ENCODE measurements at regions not wholly inside any gene's neighbourhood (a gene's known extent, or its start where the extent isn't known, plus 50 kb on each side); places are given as distances from the start of the nearest gene placed in this dataset.

- no peak for ATAC-seq
- H3K4me3 Mint-ChIP-seq: no peak overlapping the region
- H3K4me1 Mint-ChIP-seq: no peaks in the 10 kb centered on the region
- peaks cover 10% of the 10 kb centered on the region for H3K9me3 Mint-ChIP-seq
- H3K27ac Mint-ChIP-seq: no peak overlapping the region
- H3K27me3 Mint-ChIP-seq: no peaks in the 10 kb centered on the region
- H3K36me3 Mint-ChIP-seq: no peaks in the 10 kb centered on the region
Observed at GRCh38 chr6:23435798-23436197, 690.2 kb upstream of the NRSN1 start.

- H3K27ac Mint-ChIP-seq: no peak overlapping the region
- no peak overlapping the region for H3K4me3 Mint-ChIP-seq
- no peak for ATAC-seq
- H3K27me3 Mint-ChIP-seq: no peaks in the 10 kb centered on the region
- no peaks in the 10 kb centered on the region for H3K4me1 Mint-ChIP-seq
- H3K36me3 Mint-ChIP-seq: no peaks in the 10 kb centered on the region
- peaks cover 6% of the 10 kb centered on the region for H3K9me3 Mint-ChIP-seq
Observed at GRCh38 chr6:23441808-23442461, 684.1 kb upstream of the NRSN1 start.

- ATAC-seq: no peak
- Mint-ChIP-seq H3K36me3 (no peaks in the 10 kb centered on the region), H3K4me3 (no peak overlapping the region), H3K27me3 (no peaks in the 10 kb centered on the region), H3K4me1 (no peaks in the 10 kb centered on the region), H3K27ac (no peak overlapping the region), H3K9me3 (peaks cover 4% of the 10 kb centered on the region)
Observed at GRCh38 chr6:23445157-23445710, 680.8 kb upstream of the NRSN1 start.

DNA sequence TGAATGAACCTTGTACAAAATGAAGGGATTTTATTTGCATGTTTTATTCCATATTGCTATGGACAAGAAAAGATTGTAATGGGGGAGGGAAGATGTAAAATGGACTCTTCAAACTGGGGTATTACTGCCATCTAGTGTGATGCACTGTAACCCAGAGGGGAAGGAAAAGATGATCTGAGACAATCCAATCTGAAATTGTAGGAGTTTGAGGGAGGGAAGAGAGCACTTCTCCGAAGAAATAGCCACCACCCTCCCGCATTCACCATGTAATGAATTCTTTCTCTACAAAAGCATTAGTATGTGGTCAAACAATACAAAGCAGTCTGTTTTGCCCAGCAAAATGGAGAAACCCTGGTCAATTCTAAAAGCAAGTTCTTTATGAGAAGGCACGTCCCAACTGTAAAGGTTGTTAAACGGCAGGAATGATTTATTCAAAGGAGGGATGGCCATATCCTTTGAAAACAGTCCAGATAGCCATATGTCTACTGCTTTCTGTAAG is 679.5 kb upstream of the NRSN1 start:
- Mint-ChIP-seq H3K27ac (no peak overlapping the region), H3K36me3 (no peaks in the 10 kb centered on the region), H3K4me1 (no peaks in the 10 kb centered on the region), H3K9me3 (peaks cover 2% of the 10 kb centered on the region), H3K4me3 (no peak overlapping the region), H3K27me3 (no peaks in the 10 kb centered on the region)
- ATAC-seq: no peak

DNA sequence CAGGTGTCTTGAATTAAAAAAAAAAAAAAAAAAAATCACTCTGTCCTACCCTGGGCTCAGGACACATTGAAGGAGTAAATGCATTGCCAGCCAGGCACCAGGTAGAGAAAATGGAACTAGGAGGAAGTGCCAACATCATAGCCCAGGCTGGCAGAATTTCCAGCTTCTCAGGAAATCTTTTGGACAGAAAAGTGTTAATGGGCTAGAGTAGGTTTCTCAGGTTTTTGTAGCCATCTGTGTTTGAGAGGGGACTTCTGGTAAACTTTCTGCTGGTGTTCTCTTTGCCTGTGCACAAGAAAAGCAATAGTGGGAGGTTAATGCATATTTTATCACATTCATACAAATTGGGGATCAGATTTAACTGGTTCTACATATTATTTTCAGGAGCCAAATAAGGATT is 678.3 kb upstream of the NRSN1 start:
- Mint-ChIP-seq H3K36me3 (no peaks in the 10 kb centered on the region), H3K27ac (no peak overlapping the region), H3K9me3 (peaks cover 10% of the 10 kb centered on the region), H3K27me3 (no peaks in the 10 kb centered on the region), H3K4me1 (no peaks in the 10 kb centered on the region), H3K4me3 (no peak overlapping the region)
- no peak for ATAC-seq

DNA sequence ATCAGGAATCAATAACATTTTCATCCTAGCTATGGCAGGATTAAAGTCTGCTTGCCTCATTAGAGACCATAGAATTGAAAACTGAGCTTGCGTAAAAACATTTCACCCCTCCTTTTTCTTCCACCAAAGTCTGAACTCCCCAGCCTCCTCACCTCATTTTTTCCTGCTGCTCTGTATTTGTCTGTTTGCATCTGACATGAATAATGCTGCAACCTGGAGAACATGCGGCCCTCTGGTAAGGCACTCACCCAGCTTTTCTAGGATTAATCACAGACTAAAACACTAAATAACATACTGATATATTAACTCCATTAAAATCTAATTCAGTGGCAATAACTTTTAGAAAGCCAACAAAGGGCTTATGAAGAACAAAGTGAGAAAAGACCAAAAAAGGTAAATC is 677.7 kb upstream of the NRSN1 start:
- H3K4me1 Mint-ChIP-seq: no peaks in the 10 kb centered on the region
- no peak for ATAC-seq
- H3K4me3 Mint-ChIP-seq: no peak overlapping the region
- no peaks in the 10 kb centered on the region for H3K27me3 Mint-ChIP-seq
- no peaks in the 10 kb centered on the region for H3K36me3 Mint-ChIP-seq
- H3K27ac Mint-ChIP-seq: no peak overlapping the region
- peaks cover 11% of the 10 kb centered on the region for H3K9me3 Mint-ChIP-seq

DNA sequence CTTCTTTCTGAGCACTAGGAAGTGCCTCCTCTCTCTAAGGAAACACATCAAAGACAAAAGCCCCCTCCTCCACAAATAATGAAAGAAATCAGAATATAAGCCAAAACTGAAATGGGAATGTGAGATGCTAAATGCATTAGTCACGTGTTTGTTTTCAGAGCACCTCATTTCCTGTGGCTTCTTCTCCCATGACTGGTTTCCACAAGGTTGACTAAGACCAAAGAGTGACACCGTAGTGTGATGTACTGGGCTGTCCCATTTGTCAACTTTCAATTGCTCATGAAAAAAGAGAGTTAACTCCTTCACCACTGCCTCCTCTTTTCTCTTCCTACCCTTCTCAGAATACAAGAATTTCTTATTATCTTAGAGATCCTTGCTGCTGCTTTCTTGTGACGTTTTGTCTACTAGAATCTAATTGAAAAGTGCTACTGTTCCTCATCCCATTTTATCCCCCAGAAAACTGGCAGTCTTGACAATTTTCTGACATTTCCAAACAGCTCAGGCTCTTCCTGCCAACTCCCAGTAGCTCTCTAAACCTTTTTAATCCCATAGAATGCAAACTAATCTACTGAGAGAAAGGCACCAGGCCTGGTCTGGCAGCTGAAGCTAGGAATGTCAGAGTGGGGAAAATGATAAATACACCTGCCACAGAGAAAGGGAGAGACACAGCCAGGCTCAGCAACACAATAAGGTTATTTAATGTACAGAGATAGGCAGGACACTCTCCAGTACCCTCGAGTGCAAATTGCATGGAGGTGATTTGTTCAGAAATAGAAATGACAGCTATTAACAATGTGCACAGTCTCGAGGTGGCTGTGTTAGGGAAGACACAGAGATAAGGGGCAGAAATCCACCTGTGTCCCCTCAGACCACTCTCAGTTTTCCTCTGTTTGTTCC is 671.7 kb upstream of the NRSN1 start:
- Mint-ChIP-seq H3K4me3 (no peak overlapping the region), H3K9me3 (peaks cover 11% of the 10 kb centered on the region), H3K36me3 (no peaks in the 10 kb centered on the region), H3K4me1 (no peaks in the 10 kb centered on the region), H3K27ac (no peak overlapping the region), H3K27me3 (no peaks in the 10 kb centered on the region)
- no peak for ATAC-seq

DNA sequence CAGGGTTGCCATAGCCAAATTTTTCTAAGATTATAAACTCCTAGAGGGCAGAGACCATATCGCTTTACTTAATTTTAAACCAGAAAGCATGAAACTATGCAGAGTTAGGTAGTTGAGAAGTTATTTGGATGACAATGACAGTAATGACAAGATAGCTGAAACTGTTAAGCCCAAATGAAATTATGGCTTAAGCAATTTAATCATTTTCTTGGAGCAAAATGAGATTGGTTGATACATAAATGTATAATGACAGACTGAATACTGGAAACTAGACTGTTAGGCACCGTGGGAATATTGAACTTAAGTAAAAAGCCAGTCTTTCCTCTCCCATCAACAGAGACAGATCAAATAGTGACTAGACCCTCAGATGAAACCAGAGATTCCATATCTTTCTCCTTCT is 670.3 kb upstream of the NRSN1 start:
- Mint-ChIP-seq H3K9me3 (peaks cover 11% of the 10 kb centered on the region), H3K27ac (no peak overlapping the region), H3K27me3 (no peaks in the 10 kb centered on the region), H3K4me1 (no peaks in the 10 kb centered on the region), H3K4me3 (no peak overlapping the region), H3K36me3 (no peaks in the 10 kb centered on the region)
- no peak for ATAC-seq

DNA sequence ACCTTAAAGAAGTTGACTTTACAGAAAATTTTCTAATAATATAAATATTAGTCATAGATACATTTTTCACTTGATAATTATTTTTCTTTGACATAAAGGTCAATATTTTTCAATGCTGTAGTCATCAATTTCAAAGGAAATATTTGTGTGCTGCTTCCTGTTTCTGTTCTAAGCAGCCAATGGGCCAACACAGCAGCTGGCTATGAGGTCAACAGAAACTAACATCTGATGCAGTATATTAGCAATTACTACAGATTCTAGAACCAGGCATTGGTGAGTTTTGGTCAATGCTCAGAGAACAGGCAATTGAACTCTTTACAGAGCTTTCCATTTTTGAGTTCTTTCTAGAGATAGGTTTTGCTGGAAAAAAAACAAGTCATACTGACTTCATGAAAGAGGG is 669.6 kb upstream of the NRSN1 start:
- Mint-ChIP-seq H3K27ac (no peak overlapping the region), H3K9me3 (peaks cover 10% of the 10 kb centered on the region), H3K4me3 (no peak overlapping the region), H3K4me1 (no peaks in the 10 kb centered on the region), H3K27me3 (no peaks in the 10 kb centered on the region), H3K36me3 (no peaks in the 10 kb centered on the region)
- ATAC-seq: no peak

DNA sequence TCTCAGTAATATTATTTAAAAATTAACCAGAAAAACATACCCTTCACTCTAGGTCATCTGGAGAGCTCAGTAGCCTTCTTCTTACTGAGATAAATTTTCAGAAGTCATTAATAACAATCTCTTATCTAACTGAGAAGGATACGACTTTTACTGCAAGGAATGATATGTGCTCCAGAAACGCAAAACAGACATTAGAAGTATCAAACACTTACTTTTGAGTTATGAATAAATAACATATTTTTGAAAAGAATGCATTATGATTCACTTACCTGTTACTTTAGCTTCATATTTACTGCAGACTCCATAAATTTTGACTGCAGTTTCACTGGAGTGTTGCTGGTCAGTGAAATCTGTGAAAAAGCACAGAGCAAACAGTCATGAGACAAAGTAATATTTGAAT is 668.7 kb upstream of the NRSN1 start:
- H3K27me3 Mint-ChIP-seq: no peaks in the 10 kb centered on the region
- no peak overlapping the region for H3K27ac Mint-ChIP-seq
- no peak overlapping the region for H3K4me3 Mint-ChIP-seq
- peaks cover 5% of the 10 kb centered on the region for H3K9me3 Mint-ChIP-seq
- H3K4me1 Mint-ChIP-seq: no peaks in the 10 kb centered on the region
- no peaks in the 10 kb centered on the region for H3K36me3 Mint-ChIP-seq
- ATAC-seq: no peak

DNA sequence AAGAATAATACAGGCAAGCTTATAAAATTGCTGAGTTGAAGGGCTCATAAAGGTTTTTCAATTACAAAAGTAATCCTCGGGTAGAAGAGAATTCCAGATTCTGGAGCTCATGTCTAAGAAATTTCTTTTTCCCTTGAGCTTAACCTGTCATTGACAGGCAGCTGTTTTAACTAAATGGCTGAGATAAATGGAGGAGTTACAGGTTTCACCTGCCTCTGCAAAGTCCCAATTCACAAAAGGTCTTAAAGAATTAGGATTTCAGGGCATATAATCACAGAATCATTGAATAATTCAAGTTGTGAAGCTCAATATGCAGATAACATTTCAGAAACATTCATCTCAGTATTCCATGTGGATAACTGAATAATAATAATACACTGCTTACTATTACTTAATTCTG is 660.1 kb upstream of the NRSN1 start:
- Mint-ChIP-seq H3K4me3 (no peak overlapping the region), H3K9me3 (peaks cover 5% of the 10 kb centered on the region), H3K27me3 (no peaks in the 10 kb centered on the region), H3K4me1 (no peaks in the 10 kb centered on the region), H3K27ac (no peak overlapping the region), H3K36me3 (no peaks in the 10 kb centered on the region)
- no peak for ATAC-seq

DNA sequence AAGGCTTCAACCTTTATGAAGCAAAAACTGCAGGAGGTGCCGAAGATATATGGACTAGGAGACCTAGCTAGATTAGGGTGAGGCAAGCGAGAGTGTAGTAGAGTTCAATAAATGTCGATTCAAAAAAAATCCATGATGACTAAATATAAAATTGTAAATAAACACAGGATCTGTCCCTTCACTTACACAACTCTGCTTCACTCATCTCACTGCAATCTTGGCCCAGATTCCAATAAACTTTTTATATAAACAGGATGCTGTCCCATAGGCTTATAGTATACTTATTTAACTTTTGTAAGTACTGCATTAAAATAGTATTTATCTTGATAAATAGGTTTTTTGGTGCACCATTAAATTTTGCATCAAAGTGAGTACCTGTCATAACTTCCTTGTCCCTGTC is 648.4 kb upstream of the NRSN1 start:
- H3K36me3 Mint-ChIP-seq: no peaks in the 10 kb centered on the region
- H3K9me3 Mint-ChIP-seq: peaks cover 12% of the 10 kb centered on the region
- no peak overlapping the region for H3K4me3 Mint-ChIP-seq
- no peaks in the 10 kb centered on the region for H3K4me1 Mint-ChIP-seq
- no peak for ATAC-seq
- H3K27ac Mint-ChIP-seq: no peak overlapping the region
- H3K27me3 Mint-ChIP-seq: no peaks in the 10 kb centered on the region

GRCh38 chr6:23478312-23478711 is 647.7 kb upstream of the NRSN1 start:
- no peak for ATAC-seq
- no peaks in the 10 kb centered on the region for H3K4me1 Mint-ChIP-seq
- no peaks in the 10 kb centered on the region for H3K27me3 Mint-ChIP-seq

DNA sequence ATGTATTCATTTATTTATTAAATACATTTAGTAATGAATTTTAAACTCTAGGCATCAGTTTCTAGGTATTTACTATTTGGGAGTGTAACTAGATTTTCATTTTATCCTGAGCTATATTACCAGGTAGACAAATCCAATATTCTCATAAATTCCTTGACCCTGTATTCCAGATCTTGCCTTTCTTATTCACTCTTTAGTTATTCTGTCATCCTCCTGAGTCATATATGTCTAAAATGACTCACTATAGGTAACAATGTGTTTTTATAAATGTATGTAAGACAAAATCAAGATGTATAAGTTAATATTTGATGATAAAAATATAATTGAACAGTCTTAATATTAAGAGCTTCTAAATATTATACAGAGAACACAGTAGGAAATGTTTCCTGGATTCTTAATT is 642.1 kb upstream of the NRSN1 start:
- Mint-ChIP-seq H3K4me3 (no peak overlapping the region), H3K4me1 (no peaks in the 10 kb centered on the region), H3K27me3 (no peaks in the 10 kb centered on the region), H3K27ac (no peak overlapping the region), H3K36me3 (no peaks in the 10 kb centered on the region), H3K9me3 (peaks cover 10% of the 10 kb centered on the region)
- no peak for ATAC-seq

More at GRCh38 chr6:23478312-23478711, 647.7 kb upstream of the NRSN1 start:
- Mint-ChIP-seq H3K4me3 (no peak overlapping the region), H3K36me3 (no peaks in the 10 kb centered on the region), H3K27ac (no peak overlapping the region), H3K9me3 (peaks cover 15% of the 10 kb centered on the region)

DNA sequence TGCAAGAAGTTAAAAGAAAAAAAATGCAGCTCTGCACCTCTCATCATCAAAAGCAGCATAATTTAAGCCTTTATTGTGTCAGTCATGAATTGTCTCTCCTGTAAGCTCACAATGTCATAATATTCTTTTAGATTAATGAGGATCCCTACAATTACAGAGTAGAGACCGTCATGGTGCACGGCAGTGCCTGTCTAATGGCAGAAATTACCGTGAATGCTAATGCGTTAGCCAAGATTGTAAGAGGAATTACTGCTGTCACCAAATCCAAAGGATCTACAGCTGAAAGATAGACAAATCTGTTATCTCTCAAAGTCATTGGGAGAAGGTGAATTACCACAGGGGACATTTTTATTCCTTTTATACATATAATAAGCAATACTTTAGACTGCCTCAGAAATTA is 631.6 kb upstream of the NRSN1 start:
- Mint-ChIP-seq H3K27me3 (no peaks in the 10 kb centered on the region), H3K4me1 (no peaks in the 10 kb centered on the region), H3K4me3 (no peak overlapping the region), H3K27ac (no peak overlapping the region), H3K36me3 (no peaks in the 10 kb centered on the region), H3K9me3 (peaks cover 24% of the 10 kb centered on the region)
- no peak for ATAC-seq

DNA sequence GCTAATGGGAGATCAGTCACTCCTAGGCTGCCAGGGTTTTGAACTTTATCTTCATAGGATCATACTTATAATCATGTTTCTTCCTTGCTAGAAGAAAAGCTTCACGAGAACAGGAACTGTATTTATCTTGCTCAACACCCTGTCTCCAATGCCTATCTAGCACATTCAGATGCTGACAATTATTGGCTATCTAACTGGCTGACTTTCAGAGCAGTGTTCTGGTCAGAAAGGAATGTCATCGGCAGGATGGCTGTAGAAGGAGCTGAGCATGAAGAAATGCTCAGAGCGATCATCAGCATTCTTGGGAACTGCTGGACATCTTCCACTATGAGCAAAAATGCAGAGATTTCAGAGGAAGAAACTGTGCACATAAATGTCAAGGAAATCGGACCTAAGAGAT is 628.0 kb upstream of the NRSN1 start:
- Mint-ChIP-seq H3K4me3 (no peak overlapping the region), H3K36me3 (no peaks in the 10 kb centered on the region), H3K27ac (no peak overlapping the region), H3K9me3 (peaks cover 13% of the 10 kb centered on the region), H3K4me1 (no peaks in the 10 kb centered on the region), H3K27me3 (no peaks in the 10 kb centered on the region)
- ATAC-seq: no peak
